NCI-H82 (cell line): ENCODE measurements at regions not wholly inside any gene's neighbourhood (a gene's known extent, or its start where the extent isn't known, plus 50 kb on each side); places are given as distances from the start of the nearest gene placed in this dataset.

Experiments
- DNase-seq: peaks from one replicate; lab custom pipeline; 2025; lab: John Stamatoyannopoulos, UW

- DNase-seq: no peak
These were observed 193.3 kb downstream of the LY86 start for GRCh38 chr6:6781873-6782227.

DNA sequence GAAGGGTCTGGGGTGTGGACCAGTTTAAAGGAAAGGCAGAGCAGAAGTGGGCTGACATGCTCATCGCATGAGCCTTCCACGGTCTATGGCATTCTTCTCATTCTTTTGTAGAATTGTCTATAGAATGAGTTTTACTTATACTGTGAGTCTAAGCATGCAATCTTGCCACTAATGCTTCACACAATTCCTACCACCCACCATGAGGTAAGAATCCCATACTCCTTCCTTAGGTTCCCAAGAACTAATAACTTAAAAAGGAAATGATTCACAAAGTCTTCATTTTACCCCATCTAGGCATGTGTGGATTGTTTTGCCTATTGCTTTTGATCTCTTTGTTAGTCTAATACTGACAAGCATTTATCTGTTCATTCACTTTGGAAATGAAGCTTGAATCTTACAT lies 195.2 kb downstream of the LY86 start:
- DNase-seq: no peak

GRCh38 chr6:6784514-6785162 lies 196.1 kb downstream of the LY86 start:
- DNase-seq: no peak

GRCh38 chr6:6785163-6785521 lies 196.6 kb downstream of the LY86 start:
- peak; percentile 9 for DNase-seq

- DNase-seq: peak; percentile 35
These were observed 200.0 kb downstream of the LY86 start for GRCh38 chr6:6788394-6789032.

DNA sequence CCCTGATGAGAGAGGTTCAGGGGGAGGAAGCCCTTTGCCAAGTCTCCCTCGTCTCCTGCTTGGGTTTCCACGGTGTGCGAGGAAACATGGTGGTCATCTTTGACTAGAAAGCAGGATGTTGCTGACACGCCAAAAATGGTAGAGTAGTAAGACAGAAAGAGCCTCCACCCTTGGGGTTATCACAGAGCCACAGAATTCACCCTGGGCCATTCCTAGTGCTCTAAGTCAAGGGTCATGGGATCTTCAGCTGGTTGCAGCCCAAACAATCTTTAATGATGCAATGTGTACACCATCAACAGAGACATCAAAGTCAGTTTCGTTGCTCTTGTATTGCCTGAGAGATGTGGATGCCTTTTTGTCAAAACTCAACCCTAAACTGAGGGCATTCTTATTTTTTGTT lies 201.9 kb downstream of the LY86 start:
- DNase-seq: no peak

- no peak for DNase-seq
These were observed 202.4 kb downstream of the LY86 start for GRCh38 chr6:6790891-6791290.

- DNase-seq: no peak
These were observed 205.1 kb downstream of the LY86 start for GRCh38 chr6:6793388-6794250.

- no peak for DNase-seq
These were observed 206.9 kb downstream of the LY86 start for GRCh38 chr6:6795393-6795792.

DNA sequence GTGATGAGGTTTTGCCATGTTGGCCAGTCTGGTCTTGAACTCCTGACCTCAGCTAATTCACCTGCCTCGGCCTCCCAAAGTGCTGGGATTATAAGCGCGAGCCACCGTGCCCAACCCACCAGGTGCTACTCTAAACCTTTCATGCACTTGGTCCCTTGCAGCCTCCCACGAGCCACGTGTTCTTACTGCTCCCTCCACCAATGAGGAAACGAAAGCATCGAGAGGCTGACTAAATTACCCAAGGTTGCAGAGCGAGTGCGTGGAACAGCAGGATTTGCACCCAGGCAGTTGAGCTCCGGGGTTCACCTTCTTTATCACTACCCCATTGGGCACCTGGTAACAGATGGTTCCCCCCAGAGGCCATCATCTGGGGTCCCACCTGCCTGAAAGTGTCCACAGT lies 208.3 kb downstream of the LY86 start:
- DNase-seq: no peak

GRCh38 chr6:6798448-6798860 lies 209.9 kb downstream of the LY86 start:
- no peak for DNase-seq

- no peak for DNase-seq
These were observed 212.4 kb downstream of the LY86 start for GRCh38 chr6:6801005-6801335.

DNA sequence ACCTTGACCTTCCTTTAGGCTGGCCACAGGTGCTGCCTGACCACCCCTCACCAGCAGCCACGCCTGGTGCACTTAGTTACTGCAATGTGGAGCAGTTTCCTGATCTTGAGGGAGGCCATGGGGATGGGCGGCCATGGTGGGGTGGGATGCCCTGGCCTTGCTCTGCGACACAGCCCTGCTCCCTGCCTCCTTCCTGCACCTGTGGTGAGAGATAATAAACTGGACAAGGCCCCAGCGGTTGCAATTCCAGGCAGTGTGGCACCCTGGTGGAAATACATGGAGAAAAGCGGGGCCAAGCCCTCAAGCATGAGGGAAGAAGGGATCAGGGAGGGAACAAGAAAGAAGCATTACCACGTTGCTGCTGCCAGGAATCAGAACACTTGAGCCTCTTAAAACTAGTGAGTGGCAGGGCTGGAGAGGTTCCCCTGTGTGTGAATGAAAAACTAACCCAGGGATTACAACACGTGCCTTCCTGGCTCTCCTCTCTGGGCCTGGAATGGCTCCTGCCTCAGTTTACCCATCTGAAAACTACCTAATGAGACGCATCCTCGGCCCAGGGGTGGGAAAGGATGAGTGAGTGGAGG lies 213.2 kb downstream of the LY86 start:
- DNase-seq: no peak

GRCh38 chr6:6803180-6803977 lies 214.9 kb downstream of the LY86 start:
- DNase-seq: no peak

DNA sequence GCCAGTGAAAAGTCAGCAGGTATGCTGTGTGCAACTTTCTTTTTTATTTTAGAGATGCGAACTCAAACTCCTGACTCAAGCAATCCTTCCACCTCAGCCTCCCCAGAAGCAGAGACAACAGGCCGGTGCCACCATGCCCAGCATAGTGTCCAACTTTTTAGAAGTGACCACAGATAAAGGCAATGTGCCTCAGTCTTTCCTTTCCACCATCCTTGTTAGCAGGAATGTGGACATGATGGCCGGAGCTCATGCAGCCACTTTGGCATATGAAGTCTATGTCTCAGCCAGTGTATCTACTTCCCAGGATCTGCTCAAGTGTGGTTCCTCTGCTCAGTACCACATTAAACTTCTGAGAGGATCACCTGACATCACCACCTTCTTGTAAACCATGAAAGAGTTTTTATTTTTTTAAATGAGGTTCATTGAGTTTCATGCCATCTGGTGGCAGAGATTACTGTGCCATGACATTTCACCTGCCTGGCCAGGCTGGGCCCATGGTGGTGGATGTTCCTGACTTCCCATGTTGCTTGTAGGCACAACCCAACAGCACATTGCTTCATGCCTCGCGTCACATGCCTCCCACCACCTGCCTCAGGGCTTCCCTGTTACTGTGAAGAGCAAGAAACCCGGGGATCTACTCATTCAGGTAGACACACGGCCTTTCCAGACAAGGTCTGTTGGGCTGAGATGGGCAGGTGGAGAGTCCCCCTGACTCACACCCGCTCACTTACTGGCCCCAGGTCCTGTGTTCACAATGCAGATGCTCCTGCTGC lies 216.5 kb downstream of the LY86 start:
- no peak for DNase-seq

GRCh38 chr6:6806844-6807518 lies 218.5 kb downstream of the LY86 start:
- no peak for DNase-seq

DNA sequence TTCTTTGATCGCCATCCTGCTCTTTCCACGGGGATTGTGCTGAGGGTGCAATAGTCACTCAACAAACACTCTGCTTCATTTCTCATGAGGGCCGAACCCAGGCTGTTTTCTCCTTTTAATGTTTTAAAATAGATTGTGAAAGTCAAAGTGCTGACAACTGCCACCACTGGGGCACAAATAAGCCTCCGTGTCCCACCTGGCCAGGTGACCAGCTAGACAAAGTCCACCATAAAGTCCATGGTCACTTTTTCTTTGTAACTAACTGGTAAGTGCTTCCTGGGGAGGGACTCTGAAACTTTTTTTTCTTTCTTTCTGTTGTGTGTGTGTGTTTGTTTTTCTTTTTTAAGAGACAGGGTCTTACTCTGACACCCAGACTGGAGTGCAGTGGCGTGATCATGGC lies 219.8 kb downstream of the LY86 start:
- no peak for DNase-seq

- no peak for DNase-seq
These were observed 220.4 kb downstream of the LY86 start for GRCh38 chr6:6808915-6809314.

DNA sequence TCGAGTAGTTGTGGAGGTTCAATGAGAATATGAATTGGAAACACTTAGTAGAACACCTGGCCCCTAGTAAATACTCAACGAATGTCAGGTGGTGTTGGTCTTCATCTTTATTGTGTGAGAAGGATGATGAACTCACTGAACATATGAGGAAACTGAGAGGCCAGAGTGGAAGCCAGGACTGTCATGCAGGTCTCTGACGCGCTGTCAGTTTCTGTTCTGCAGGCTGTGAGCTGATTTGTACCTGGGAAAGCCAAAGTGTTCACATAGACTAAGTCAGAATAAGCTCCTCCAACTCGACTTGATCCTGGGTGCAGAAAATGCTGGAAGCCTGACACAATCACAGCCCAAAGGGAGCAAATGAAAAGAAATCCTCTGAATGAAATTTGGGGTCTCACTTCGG lies 222.2 kb downstream of the LY86 start:
- no peak for DNase-seq

GRCh38 chr6:6811128-6812009 lies 222.8 kb downstream of the LY86 start:
- DNase-seq: no peak
